PFSK-1 (cell line): ENCODE measurements at regions not wholly inside any gene's neighbourhood (a gene's known extent, or its start where the extent isn't known, plus 50 kb on each side); places are given as distances from the start of the nearest gene placed in this dataset.

Experiments
- SIN3A ChIP-seq: IDR thresholded peaks from 2 replicates; pipeline ENCODE4 v1.6.1; 2012; ENCODE audit warnings: mild to moderate bottlenecking, low read length, moderate library complexity, borderline replicate concordance; ENCODE audit not compliant: insufficient read depth
- TAF1 ChIP-seq: IDR thresholded peaks from 2 replicates; pipeline ENCODE4 v1.6.1; 2012; ENCODE audit warnings: low read length, control low read depth, borderline replicate concordance; ENCODE audit not compliant: insufficient read depth
- TF ChIP-seq, protein P1 (sequence below), 2 experiments: IDR thresholded peaks; 2 replicates each; pipeline versions ENCODE4 v1.6.1 to v1.8.0; 2011 to 2012; ENCODE audit warnings: low read depth in 2 of 2, low read length in 2 of 2, control low read depth in 1 of 2, inconsistent platforms in 1 of 2, mild to moderate bottlenecking in 1 of 2, moderate library complexity in 1 of 2; ENCODE audit not compliant: insufficient read depth in 1 of 2

DNA sequence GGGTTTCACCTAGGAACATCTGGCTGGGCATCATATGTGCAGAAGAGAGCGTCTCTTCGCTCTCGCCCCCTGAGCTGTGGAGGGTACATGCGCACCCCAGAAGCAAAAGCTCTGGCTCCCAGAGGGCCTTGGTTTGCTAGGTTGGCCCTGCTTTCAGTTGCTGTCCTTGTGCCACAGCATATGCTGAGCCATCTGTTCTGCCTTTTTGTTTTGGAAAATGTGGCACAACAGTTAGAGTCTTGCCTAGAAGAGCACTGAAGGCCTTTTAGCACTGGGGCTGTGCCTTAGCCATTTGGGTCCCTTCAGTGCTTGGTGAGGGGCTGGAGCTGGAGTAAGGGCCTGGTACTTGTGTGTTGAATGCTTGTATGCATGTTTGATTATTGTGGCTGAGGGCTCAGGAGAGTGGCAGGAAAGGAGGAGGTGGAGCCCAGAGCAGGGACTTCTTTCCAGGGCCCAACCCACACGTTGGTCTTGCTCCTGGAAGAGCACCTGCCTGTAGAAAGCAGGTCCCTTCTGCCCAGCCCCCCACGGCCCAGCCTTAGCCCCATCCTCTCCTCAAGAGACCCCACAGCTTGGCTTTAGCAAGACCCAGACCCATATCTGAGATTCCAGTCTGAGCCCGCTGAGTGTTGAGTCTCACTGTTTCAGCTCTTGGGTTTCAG is 113.7 kb downstream of the SLC25A47 start:
- TF ChIP-seq TAF1 (no peak), SIN3A (no peak)
- TF ChIP-seq, protein P1, sequence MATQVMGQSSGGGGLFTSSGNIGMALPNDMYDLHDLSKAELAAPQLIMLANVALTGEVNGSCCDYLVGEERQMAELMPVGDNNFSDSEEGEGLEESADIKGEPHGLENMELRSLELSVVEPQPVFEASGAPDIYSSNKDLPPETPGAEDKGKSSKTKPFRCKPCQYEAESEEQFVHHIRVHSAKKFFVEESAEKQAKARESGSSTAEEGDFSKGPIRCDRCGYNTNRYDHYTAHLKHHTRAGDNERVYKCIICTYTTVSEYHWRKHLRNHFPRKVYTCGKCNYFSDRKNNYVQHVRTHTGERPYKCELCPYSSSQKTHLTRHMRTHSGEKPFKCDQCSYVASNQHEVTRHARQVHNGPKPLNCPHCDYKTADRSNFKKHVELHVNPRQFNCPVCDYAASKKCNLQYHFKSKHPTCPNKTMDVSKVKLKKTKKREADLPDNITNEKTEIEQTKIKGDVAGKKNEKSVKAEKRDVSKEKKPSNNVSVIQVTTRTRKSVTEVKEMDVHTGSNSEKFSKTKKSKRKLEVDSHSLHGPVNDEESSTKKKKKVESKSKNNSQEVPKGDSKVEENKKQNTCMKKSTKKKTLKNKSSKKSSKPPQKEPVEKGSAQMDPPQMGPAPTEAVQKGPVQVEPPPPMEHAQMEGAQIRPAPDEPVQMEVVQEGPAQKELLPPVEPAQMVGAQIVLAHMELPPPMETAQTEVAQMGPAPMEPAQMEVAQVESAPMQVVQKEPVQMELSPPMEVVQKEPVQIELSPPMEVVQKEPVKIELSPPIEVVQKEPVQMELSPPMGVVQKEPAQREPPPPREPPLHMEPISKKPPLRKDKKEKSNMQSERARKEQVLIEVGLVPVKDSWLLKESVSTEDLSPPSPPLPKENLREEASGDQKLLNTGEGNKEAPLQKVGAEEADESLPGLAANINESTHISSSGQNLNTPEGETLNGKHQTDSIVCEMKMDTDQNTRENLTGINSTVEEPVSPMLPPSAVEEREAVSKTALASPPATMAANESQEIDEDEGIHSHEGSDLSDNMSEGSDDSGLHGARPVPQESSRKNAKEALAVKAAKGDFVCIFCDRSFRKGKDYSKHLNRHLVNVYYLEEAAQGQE (IDR thresholded peaks at IDR 0.05; ENCODE audit: insufficient read depth in 1 of 2, low read depth in 2 of 2, low read length in 2 of 2) = no peak
